PFSK-1 (cell line): ENCODE measurements at regions not wholly inside any gene's neighbourhood (a gene's known extent, or its start where the extent isn't known, plus 50 kb on each side); places are given as distances from the start of the nearest gene placed in this dataset.

Source experiments
- POLR2AphosphoS5 ChIP-seq: IDR thresholded peaks from 2 replicates; pipeline ENCODE4 v1.6.1; 2012; ENCODE audit warnings: low read depth, mild to moderate bottlenecking, control low read depth, low read length, moderate library complexity
- REST ChIP-seq, 2 experiments: IDR thresholded peaks; 2 replicates each; pipeline versions ENCODE4 v1.6.1 to v1.8.0; 2011 to 2012; ENCODE audit warnings: low read depth in 2 of 2, low read length in 2 of 2, control low read depth in 1 of 2, inconsistent platforms in 1 of 2, mild to moderate bottlenecking in 1 of 2, moderate library complexity in 1 of 2; ENCODE audit not compliant: insufficient read depth in 1 of 2
- SIN3A ChIP-seq: IDR thresholded peaks from 2 replicates; pipeline ENCODE4 v1.6.1; 2012; ENCODE audit warnings: mild to moderate bottlenecking, low read length, moderate library complexity, borderline replicate concordance; ENCODE audit not compliant: insufficient read depth
- TAF1 ChIP-seq: IDR thresholded peaks from 2 replicates; pipeline ENCODE4 v1.6.1; 2012; ENCODE audit warnings: low read length, control low read depth, borderline replicate concordance; ENCODE audit not compliant: insufficient read depth

- no peak for TF ChIP-seq SIN3A
- no peak for TF ChIP-seq POLR2AphosphoS5
- TF ChIP-seq REST (IDR thresholded peaks at IDR 0.05; ENCODE audit: insufficient read depth in 1 of 2, low read depth in 2 of 2, low read length in 2 of 2): no peak
- no peak for TF ChIP-seq TAF1
Observed at GRCh38 chr9:136608348-136609159, 54.2 kb upstream of the EGFL7 start.
